ENCODE measurements at regions not wholly inside any gene's neighbourhood (a gene's known extent, or its start where the extent isn't known, plus 50 kb on each side); places are given as distances from the start of the nearest gene placed in this dataset.

DNA sequence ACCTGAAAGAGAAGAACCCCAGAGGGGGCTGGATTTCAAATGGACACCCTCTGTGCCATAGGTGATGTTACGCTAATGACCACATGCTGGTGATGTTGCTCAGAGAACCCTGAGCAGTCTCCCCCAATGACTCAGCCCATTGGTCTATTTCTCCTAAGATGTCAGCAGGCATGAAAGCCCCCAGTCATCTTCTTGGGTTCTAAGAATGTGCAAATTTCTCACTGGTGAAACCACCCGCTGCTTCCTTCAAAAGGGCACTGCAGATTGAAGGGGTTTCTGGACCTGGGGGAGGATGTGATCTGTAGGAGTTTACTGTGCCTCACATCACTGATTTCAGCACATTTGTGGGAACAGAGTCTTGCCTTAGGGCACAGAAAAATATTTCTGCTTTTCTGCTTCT lies 298.4 kb upstream of the MOCS1 start:
- DNase-seq, result no peak
- 90 to 92% methylated on average over 2 of the region's 2 CpGs for WGBS, 2 donors

DNA sequence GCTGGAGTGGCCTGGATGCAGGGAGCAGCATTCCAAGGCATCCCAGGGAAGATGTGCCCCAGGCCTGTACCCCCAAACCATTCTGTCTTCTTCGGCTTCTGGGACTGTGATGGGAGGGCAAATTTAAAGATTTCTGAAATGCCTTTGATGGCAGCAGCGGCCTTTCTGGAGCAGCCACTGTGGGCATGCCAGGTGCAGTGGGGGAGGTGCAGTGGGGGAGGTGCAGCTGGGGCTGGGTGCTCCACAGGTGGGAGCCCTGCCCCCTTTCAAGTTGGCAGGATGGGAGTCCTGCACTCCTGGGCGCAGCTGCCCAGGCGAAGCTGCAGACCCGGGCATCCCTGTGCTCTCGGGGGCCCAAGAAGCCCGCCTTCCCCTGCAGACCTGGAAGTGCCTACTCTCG lies 293.5 kb upstream of the MOCS1 start:
- intact Hi-C loops (cut with DNase I), result no loop called here
- DNase-seq, result no peak
- no peak overlapping the region for H3K27ac ChIP-seq
- no peaks in the 10 kb centered on the region for H3K4me1 ChIP-seq
- no peaks in the 10 kb centered on the region for H3K9me3 ChIP-seq
- 70 to 82% methylated on average over 8 of the region's 8 CpGs for WGBS, 2 donors
- no peak overlapping the region for H3K4me3 ChIP-seq
- H3K27me3 ChIP-seq, result no peaks in the 10 kb centered on the region
- no peaks in the 10 kb centered on the region for H3K36me3 ChIP-seq
- TF ChIP-seq POLR2AphosphoS5 (IDR thresholded peaks at IDR 0.05) (no peak), POLR2A (IDR thresholded peaks at IDR 0.05) (no peak), EP300 (IDR thresholded peaks at IDR 0.05) (no peak)
- TF ChIP-seq, protein P1, sequence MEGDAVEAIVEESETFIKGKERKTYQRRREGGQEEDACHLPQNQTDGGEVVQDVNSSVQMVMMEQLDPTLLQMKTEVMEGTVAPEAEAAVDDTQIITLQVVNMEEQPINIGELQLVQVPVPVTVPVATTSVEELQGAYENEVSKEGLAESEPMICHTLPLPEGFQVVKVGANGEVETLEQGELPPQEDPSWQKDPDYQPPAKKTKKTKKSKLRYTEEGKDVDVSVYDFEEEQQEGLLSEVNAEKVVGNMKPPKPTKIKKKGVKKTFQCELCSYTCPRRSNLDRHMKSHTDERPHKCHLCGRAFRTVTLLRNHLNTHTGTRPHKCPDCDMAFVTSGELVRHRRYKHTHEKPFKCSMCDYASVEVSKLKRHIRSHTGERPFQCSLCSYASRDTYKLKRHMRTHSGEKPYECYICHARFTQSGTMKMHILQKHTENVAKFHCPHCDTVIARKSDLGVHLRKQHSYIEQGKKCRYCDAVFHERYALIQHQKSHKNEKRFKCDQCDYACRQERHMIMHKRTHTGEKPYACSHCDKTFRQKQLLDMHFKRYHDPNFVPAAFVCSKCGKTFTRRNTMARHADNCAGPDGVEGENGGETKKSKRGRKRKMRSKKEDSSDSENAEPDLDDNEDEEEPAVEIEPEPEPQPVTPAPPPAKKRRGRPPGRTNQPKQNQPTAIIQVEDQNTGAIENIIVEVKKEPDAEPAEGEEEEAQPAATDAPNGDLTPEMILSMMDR (IDR thresholded peaks at IDR 0.05), result no peak

More for the DNA sequence above, 298.4 kb upstream of the MOCS1 start:
- intact Hi-C loops (cut with DNase I), result no loop called here
- H3K36me3 ChIP-seq, result no peaks in the 10 kb centered on the region
- no peak overlapping the region for H3K4me3 ChIP-seq
- no peak overlapping the region for H3K27ac ChIP-seq
- no peaks in the 10 kb centered on the region for H3K9me3 ChIP-seq
- TF ChIP-seq POLR2A (IDR thresholded peaks at IDR 0.05) (no peak), POLR2AphosphoS5 (IDR thresholded peaks at IDR 0.05) (no peak), EP300 (IDR thresholded peaks at IDR 0.05) (no peak)
- TF ChIP-seq, protein P1 (IDR thresholded peaks at IDR 0.05), result no peak
- peaks cover 0 to 6% (median 0%) of the 10 kb centered on the region in 3 donors for H3K27me3 ChIP-seq
- no peaks in the 10 kb centered on the region for H3K4me1 ChIP-seq

DNA sequence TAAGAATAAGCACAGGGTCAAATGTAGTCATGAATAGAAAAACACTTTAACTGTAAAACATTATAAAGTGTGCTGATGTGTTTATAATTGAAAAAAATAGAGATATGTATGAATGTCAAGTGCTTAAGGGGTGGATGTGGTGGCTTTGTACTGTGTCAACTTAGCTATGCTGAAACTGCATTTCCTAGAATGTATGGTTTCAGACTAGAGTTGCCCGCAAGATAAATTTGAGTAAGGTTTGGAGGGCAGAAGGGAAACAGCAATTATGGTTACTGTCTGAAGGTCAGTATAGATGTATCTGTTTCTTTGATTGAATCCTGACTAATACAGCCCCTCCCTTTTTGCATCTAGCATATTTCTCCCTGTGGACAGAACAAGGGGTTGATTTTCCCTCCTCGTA lies 288.1 kb upstream of the MOCS1 start:
- no peak for TF ChIP-seq POLR2A (IDR thresholded peaks at IDR 0.05)
- TF ChIP-seq, protein P1 (IDR thresholded peaks at IDR 0.05), result no peak
- TF ChIP-seq EP300 (IDR thresholded peaks at IDR 0.05), result no peak
- TF ChIP-seq POLR2AphosphoS5 (IDR thresholded peaks at IDR 0.05), result no peak
- DNase-seq, result no peak
- Histone ChIP-seq H3K27ac (no peak overlapping the region), H3K9me3 (no peaks in the 10 kb centered on the region), H3K4me3 (no peak overlapping the region), H3K36me3 (no peaks in the 10 kb centered on the region), H3K27me3 (no peaks in the 10 kb centered on the region), H3K4me1 (no peaks in the 10 kb centered on the region)
- 83 to 97% methylated on average over 2 of the region's 2 CpGs for WGBS, 2 donors
- intact Hi-C loops (cut with DNase I), result no loop called here

DNA sequence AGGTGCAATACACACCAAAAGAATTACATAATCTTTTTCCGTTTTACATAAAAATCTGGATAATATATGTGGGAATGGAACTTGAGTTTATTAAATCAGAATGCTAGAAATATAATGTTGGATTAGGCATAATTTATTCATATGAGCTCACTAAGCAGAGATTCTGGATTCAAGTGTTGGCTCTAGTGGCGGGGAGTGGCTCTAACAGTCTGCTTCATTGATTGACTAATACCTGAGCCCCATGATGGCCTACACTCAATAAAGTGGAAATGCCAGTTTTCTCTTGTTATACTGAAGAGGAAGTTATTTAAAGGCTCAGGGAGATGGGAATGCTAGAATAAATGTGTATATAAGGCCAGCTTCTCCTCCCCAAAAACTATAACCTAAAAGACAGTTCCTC lies 285.5 kb upstream of the MOCS1 start:
- TF ChIP-seq POLR2AphosphoS5 (IDR thresholded peaks at IDR 0.05), result no peak
- TF ChIP-seq, protein P1 (IDR thresholded peaks at IDR 0.05), result no peak
- no peak for TF ChIP-seq EP300 (IDR thresholded peaks at IDR 0.05)
- TF ChIP-seq POLR2A (IDR thresholded peaks at IDR 0.05), result no peak
- H3K27ac ChIP-seq, result no peak overlapping the region
- H3K4me1 ChIP-seq, result no peaks in the 10 kb centered on the region
- H3K4me3 ChIP-seq, result no peak overlapping the region
- H3K9me3 ChIP-seq, result no peaks in the 10 kb centered on the region
- WGBS, 2 donors, result 83 to 89% methylated on average over 2 of the region's 2 CpGs
- no peak for DNase-seq
- intact Hi-C loops (cut with DNase I), result no loop called here
- H3K27me3 ChIP-seq, result no peaks in the 10 kb centered on the region
- H3K36me3 ChIP-seq, result no peaks in the 10 kb centered on the region

DNA sequence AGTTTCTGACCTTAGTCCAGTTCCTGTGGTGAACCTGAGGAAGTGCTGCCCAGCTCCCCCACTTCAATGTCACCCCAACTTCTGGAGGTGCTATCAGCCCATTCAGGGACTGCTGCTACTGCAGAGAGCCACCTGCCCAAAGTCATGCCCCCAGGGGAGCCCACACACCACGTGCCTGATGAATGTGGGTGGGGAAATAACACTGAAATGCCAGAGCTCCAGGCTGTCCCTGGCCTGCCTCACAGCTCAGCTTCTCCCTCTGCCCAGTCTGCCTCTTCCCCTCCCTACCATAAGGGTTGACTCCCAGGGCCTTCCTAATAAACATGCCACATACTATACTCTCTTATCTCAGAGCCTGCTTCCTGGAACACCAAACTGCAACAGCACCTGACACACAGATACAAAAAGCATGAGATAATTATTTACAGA lies 276.4 kb upstream of the MOCS1 start:
- Histone ChIP-seq H3K9me3 (peaks cover 0 to 2% (median under 1%) of the 10 kb centered on the region in 4 donors), H3K4me1 (no peaks in the 10 kb centered on the region), H3K4me3 (no peak overlapping the region), H3K36me3 (no peaks in the 10 kb centered on the region), H3K27ac (no peak overlapping the region), H3K27me3 (no peaks in the 10 kb centered on the region)
- 0 to 9% methylated on average over 1 of the region's 1 CpG for WGBS, 2 donors
- intact Hi-C loops (cut with DNase I), result no loop called here
- DNase-seq, result no peak
- TF ChIP-seq POLR2AphosphoS5 (IDR thresholded peaks at IDR 0.05) (no peak), POLR2A (IDR thresholded peaks at IDR 0.05) (no peak), EP300 (IDR thresholded peaks at IDR 0.05) (no peak)
- TF ChIP-seq, protein P1 (IDR thresholded peaks at IDR 0.05), result no peak

Data from sigmoid colon (tissue), 6 donors.